Epithelial cell of esophagus (primary cell): ENCODE measurements at regions not wholly inside any gene's neighbourhood (a gene's known extent, or its start where the extent isn't known, plus 50 kb on each side); places are given as distances from the start of the nearest gene placed in this dataset.
A peak's percentile ranks its signal among the peaks of the same experiment; 100 is the strongest.

ENCODE experiments used
- DNase-seq: peaks from one replicate; pipeline ENCODE4 v3.0.0; 2010; ENCODE audit warnings: low read depth
- H3K4me3 ChIP-seq: 2 replicates; pipeline ENCODE4 v1.5.1; 2011; ENCODE audit warnings: mild to moderate bottlenecking, low read length, control low read depth
- TF ChIP-seq, protein P1 (sequence below): IDR thresholded peaks from 2 replicates; pipeline ENCODE4 v1.5.1; 2011; ENCODE audit warnings: low read depth, mild to moderate bottlenecking, low read length, control low read depth, inconsistent platforms; ENCODE audit not compliant: insufficient read depth; ENCODE audit errors: missing control alignments

- TF ChIP-seq, protein P1, sequence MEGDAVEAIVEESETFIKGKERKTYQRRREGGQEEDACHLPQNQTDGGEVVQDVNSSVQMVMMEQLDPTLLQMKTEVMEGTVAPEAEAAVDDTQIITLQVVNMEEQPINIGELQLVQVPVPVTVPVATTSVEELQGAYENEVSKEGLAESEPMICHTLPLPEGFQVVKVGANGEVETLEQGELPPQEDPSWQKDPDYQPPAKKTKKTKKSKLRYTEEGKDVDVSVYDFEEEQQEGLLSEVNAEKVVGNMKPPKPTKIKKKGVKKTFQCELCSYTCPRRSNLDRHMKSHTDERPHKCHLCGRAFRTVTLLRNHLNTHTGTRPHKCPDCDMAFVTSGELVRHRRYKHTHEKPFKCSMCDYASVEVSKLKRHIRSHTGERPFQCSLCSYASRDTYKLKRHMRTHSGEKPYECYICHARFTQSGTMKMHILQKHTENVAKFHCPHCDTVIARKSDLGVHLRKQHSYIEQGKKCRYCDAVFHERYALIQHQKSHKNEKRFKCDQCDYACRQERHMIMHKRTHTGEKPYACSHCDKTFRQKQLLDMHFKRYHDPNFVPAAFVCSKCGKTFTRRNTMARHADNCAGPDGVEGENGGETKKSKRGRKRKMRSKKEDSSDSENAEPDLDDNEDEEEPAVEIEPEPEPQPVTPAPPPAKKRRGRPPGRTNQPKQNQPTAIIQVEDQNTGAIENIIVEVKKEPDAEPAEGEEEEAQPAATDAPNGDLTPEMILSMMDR: no peak
- no peak overlapping the region for H3K4me3 ChIP-seq
- DNase-seq: no peak
These were observed 64.3 kb downstream of the TET3 start for GRCh38 chr2:74048843-74049519.

DNA sequence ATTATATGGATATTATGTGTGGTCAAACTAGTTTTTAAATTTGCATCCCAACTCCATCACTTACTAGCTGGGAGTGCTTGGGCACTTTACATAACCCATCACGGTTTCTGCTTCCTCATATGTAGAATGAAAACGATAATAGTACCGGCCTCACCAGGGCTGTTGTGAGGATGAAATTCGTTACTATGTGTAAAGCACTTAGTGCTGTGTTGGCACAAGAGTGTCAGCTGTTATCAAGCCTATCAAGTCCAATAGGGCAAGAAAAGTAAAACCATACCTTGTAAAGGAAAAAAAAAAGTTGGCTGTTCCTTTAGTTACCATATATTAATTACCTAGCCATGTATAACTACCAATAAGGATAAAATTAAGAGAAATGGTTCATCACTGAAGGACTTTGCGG lies 65.4 kb downstream of the TET3 start:
- no peak for DNase-seq
- TF ChIP-seq, protein P1: no peak
- H3K4me3 ChIP-seq: no peak overlapping the region

- TF ChIP-seq, protein P1: no peak
- peak; percentile 47 for DNase-seq
- no peak overlapping the region for H3K4me3 ChIP-seq
These were observed 66.8 kb downstream of the TET3 start for GRCh38 chr2:74051504-74051903.

DNA sequence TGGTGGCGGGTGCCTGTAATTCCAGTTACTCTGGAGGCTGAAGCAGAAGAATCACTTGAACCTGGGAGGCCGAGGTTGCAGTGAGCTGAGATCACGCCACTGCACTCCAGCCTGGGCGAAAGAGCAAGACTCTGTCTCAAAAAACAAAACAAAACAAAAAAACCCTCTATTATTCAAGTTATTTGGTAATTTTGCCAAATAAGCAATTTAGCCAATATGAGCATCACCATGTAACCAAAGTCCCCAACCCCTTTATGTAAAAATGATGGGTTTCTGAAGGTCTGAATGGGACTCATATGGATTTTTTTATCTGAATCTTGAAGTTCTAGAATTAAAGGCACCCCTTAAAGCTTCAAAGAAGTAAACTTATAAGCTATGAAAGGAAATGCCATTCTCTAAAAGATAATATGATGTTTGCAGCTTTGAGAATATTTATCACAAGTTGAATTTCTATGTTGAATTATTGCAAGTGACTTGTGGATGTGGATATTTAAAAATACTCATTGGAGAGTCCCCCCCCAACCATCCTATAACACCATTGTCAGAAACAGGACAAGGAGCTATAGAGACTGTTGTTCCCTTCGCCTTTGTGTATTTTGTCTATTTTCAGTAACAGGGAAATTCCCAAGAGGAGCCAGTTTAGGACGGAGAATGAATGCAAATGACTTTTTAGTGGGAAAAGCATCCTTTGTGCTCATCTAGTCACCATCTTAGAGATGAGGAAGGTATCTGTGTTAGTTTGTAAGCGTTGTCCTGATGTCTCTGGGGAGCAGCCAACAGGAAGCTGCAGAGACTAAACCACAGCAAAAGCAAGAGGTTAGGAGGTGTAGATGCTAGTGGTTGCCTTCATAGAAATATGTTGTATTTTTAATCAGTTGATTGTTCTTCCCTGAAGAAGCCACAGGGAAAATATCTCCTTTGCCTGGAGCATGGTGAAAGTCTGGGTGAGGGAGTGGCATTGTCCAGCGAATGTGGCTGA lies 68.3 kb downstream of the TET3 start:
- DNase-seq: no peak
- H3K4me3 ChIP-seq: no peak overlapping the region
- TF ChIP-seq, protein P1: no peak

- DNase-seq: peak; percentile 81
- H3K4me3 ChIP-seq: no peak overlapping the region
- TF ChIP-seq, protein P1: no peak
These were observed 69.4 kb downstream of the TET3 start for GRCh38 chr2:74053959-74054715.

- TF ChIP-seq, protein P1: no peak
- no peak overlapping the region for H3K4me3 ChIP-seq
- no peak for DNase-seq
These were observed 74.5 kb downstream of the TET3 start for GRCh38 chr2:74059137-74059775.
